ENCODE measurements at regions not wholly inside any gene's neighbourhood (a gene's known extent, or its start where the extent isn't known, plus 50 kb on each side); places are given as distances from the start of the nearest gene placed in this dataset.

GRCh38 chr12:76252031-76252430 lies 96.2 kb downstream of the BBS10 start:
- no peak for TF ChIP-seq POLR2AphosphoS5 (IDR thresholded peaks at IDR 0.05; ENCODE audit: borderline replicate concordance, low read depth, low read length)
- TF ChIP-seq EZH2 (IDR thresholded peaks at IDR 0.05): no peak
